Left ventricle myocardium inferior (tissue), 1 donor: ENCODE measurements at regions not wholly inside any gene's neighbourhood (a gene's known extent, or its start where the extent isn't known, plus 50 kb on each side); places are given as distances from the start of the nearest gene placed in this dataset.

Experiments
- DNase-seq: peaks from one replicate; pipeline ENCODE4 v3.0.0-alpha.2; 2020
- H3K27ac ChIP-seq: fragments of 200-600 bp; replicated peaks from 2 replicates; pipeline ENCODE4 v1.8.0; 2021
- H3K27me3 ChIP-seq: fragments of 200-600 bp; 2 replicates; pipeline ENCODE4 v1.8.0; 2021; ENCODE audit warnings: low read depth
- H3K36me3 ChIP-seq: fragments of 200-600 bp; 2 replicates; pipeline ENCODE4 v1.8.0; 2021
- H3K4me1 ChIP-seq: fragments of 200-600 bp; 2 replicates; pipeline ENCODE4 v1.8.0; 2021
- H3K4me3 ChIP-seq: fragments of 200-600 bp; 2 replicates; pipeline ENCODE4 v1.8.0; 2021; ENCODE audit warnings: mild to moderate bottlenecking, moderate library complexity
- H3K9me3 ChIP-seq: fragments of 200-600 bp; replicated peaks from 2 replicates; pipeline ENCODE4 v1.8.0; 2021
- CTCF ChIP-seq: fragments of 200-600 bp; IDR thresholded peaks from 2 replicates; pipeline ENCODE4 v1.8.0; 2021; ENCODE audit warnings: antibody characterized with exemption, mild to moderate bottlenecking, borderline replicate concordance
- intact Hi-C: fragments of 100-400 bp; cut with micrococcal nuclease; formaldehyde crosslinking; loops from one replicate; pipeline ENCODE4 v1.11.0; 2022
- donor health status: DM: no; HTN: yes; CAD: no; lungs with severe emphysema.

DNA sequence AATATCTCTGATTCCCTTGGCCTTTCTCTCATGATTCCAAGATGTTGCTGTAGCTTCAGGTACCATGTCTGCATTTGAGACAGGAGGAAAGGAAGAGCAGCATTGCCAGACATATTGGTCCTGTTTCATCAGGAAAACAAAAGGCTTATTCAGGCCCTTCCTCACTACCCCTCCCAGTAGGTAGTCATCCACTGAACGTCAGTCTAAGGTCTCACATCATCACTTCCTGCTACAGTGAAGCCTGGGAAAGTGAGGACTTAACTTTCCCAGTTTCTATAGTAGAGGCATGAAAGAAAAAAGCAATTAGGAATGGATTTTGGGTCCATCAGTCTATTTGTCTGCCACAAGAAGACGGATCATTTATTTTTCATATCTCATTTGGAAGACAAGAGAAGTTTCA, 85.7 kb upstream of the SOX4 start:
- H3K27me3 ChIP-seq, result no peaks in the 10 kb centered on the region
- H3K4me3 ChIP-seq, result no peak overlapping the region
- no peak for DNase-seq
- H3K4me1 ChIP-seq, result no peaks in the 10 kb centered on the region
- H3K27ac ChIP-seq, result no peak overlapping the region
- TF ChIP-seq CTCF, result no peak
- H3K36me3 ChIP-seq, result no peaks in the 10 kb centered on the region
- H3K9me3 ChIP-seq, result peaks cover 3% of the 10 kb centered on the region
- intact Hi-C loops, result no loop called here

DNA sequence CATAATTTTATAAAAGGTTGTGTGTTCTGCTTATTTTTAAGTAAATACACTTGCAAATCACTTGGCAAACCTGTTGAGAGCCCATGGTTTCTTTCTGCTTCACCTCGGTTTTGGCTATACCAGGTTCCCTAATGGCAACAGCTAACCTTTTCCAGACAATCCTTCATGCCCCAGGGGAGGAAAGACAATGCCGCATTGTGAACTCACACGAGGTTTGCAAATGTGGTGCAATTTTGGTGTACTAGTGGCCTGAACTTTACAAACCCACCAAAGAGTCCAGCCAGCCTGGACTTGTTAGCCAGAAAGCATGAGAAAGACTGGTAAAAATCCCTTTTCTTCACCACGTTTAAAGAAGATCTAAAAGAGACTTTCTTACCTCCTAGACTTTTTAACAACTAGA, 84.8 kb upstream of the SOX4 start:
- Histone ChIP-seq H3K4me1 (no peaks in the 10 kb centered on the region), H3K27ac (no peak overlapping the region), H3K27me3 (no peaks in the 10 kb centered on the region), H3K9me3 (no peaks in the 10 kb centered on the region), H3K36me3 (no peaks in the 10 kb centered on the region), H3K4me3 (no peak overlapping the region)
- TF ChIP-seq CTCF, result no peak
- DNase-seq, result no peak
- intact Hi-C loops, result no loop called here

GRCh38 chr6:21511891-21512550, 81.5 kb upstream of the SOX4 start:
- DNase-seq, result no peak
- intact Hi-C loops, result no loop called here
- no peaks in the 10 kb centered on the region for H3K4me1 ChIP-seq
- no peaks in the 10 kb centered on the region for H3K9me3 ChIP-seq
- TF ChIP-seq CTCF, result no peak
- H3K4me3 ChIP-seq, result no peak overlapping the region
- no peaks in the 10 kb centered on the region for H3K36me3 ChIP-seq
- no peak overlapping the region for H3K27ac ChIP-seq
- H3K27me3 ChIP-seq, result no peaks in the 10 kb centered on the region

GRCh38 chr6:21514288-21514687, 79.3 kb upstream of the SOX4 start:
- Histone ChIP-seq H3K9me3 (no peaks in the 10 kb centered on the region), H3K27me3 (no peaks in the 10 kb centered on the region), H3K4me3 (no peak overlapping the region), H3K4me1 (no peaks in the 10 kb centered on the region), H3K27ac (no peak overlapping the region), H3K36me3 (no peaks in the 10 kb centered on the region)
- intact Hi-C loops, result no loop called here
- no peak for TF ChIP-seq CTCF
- DNase-seq, result no peak

- intact Hi-C loops, result no loop called here
- no peak for TF ChIP-seq CTCF
- DNase-seq, result no peak
- Histone ChIP-seq H3K27me3 (no peaks in the 10 kb centered on the region), H3K36me3 (no peaks in the 10 kb centered on the region), H3K27ac (no peak overlapping the region), H3K4me3 (no peak overlapping the region), H3K4me1 (no peaks in the 10 kb centered on the region), H3K9me3 (no peaks in the 10 kb centered on the region)
These were observed 75.2 kb upstream of the SOX4 start for GRCh38 chr6:21518317-21518716.

DNA sequence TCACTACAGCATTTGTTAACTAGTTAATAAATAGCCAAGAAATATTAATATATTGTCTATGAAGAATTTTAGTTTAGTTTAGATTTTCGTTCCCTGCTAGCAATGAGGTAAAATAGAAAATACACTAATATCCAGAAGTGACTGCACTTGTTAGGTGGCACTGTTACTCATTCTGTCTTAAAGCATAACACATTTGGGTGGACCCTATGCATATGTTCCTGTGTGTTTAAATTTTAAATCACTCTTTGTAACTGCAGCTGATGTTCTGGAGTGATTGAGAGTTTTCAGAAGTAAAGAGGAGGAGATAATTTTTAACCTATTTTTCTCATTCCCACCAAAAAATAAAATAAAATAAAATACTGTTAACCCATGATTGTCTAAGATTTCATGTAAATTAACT, 73.9 kb upstream of the SOX4 start:
- TF ChIP-seq CTCF, result no peak
- H3K4me3 ChIP-seq, result no peak overlapping the region
- H3K36me3 ChIP-seq, result no peaks in the 10 kb centered on the region
- intact Hi-C loops, result no loop called here
- H3K4me1 ChIP-seq, result no peaks in the 10 kb centered on the region
- no peak for DNase-seq
- no peak overlapping the region for H3K27ac ChIP-seq
- H3K27me3 ChIP-seq, result no peaks in the 10 kb centered on the region
- H3K9me3 ChIP-seq, result no peaks in the 10 kb centered on the region
